ENCODE measurements at regions not wholly inside any gene's neighbourhood (a gene's known extent, or its start where the extent isn't known, plus 50 kb on each side); places are given as distances from the start of the nearest gene placed in this dataset.

GRCh38 chr5:128632264-128632663, 94.2 kb upstream of the FBN2 start:
- H3K4me1 Mint-ChIP-seq, result peaks cover 10% of the 10 kb centered on the region
- H3K27me3 Mint-ChIP-seq (ENCODE audit: low read depth), result no peaks in the 10 kb centered on the region
- no peak overlapping the region for H3K4me3 Mint-ChIP-seq
- no peaks in the 10 kb centered on the region for H3K36me3 Mint-ChIP-seq
- DNase-seq (ENCODE audit: low spot score in 2 of 2, unreplicated experiment in 2 of 2), result no peak
- no peak for TF ChIP-seq CTCF (IDR thresholded peaks at IDR 0.05; ENCODE audit: unreplicated experiment)
- peaks cover 15% of the 10 kb centered on the region for H3K9me3 Mint-ChIP-seq
- H3K27ac Mint-ChIP-seq, result no peak overlapping the region

- Mint-ChIP-seq H3K4me3 (no peak overlapping the region), H3K9me3 (peaks cover 15% of the 10 kb centered on the region), H3K36me3 (no peaks in the 10 kb centered on the region), H3K27ac (no peak overlapping the region), H3K4me1 (peaks cover 6% of the 10 kb centered on the region), H3K27me3 (ENCODE audit: low read depth) (no peaks in the 10 kb centered on the region)
- DNase-seq (ENCODE audit: low spot score in 2 of 2, unreplicated experiment in 2 of 2), result no peak
- no peak for TF ChIP-seq CTCF (IDR thresholded peaks at IDR 0.05; ENCODE audit: unreplicated experiment)
Measured at GRCh38 chr5:128633901-128634300, 95.9 kb upstream of the FBN2 start.

GRCh38 chr5:128635379-128635778, 97.3 kb upstream of the FBN2 start:
- no peak for TF ChIP-seq CTCF (IDR thresholded peaks at IDR 0.05; ENCODE audit: unreplicated experiment)
- Mint-ChIP-seq H3K4me1 (no peaks in the 10 kb centered on the region), H3K9me3 (peaks cover 21% of the 10 kb centered on the region), H3K27me3 (ENCODE audit: low read depth) (no peaks in the 10 kb centered on the region), H3K27ac (no peak overlapping the region), H3K4me3 (no peak overlapping the region), H3K36me3 (no peaks in the 10 kb centered on the region)
- no peak for DNase-seq (ENCODE audit: low spot score in 2 of 2, unreplicated experiment in 2 of 2)

- Mint-ChIP-seq H3K27ac (no peak overlapping the region), H3K36me3 (no peaks in the 10 kb centered on the region), H3K9me3 (peaks cover 21% of the 10 kb centered on the region), H3K4me1 (no peaks in the 10 kb centered on the region), H3K4me3 (no peak overlapping the region), H3K27me3 (ENCODE audit: low read depth) (no peaks in the 10 kb centered on the region)
- DNase-seq (ENCODE audit: low spot score in 2 of 2, unreplicated experiment in 2 of 2), result no peak
- TF ChIP-seq CTCF (IDR thresholded peaks at IDR 0.05; ENCODE audit: unreplicated experiment), result no peak
Measured at GRCh38 chr5:128636361-128636760, 98.3 kb upstream of the FBN2 start.

GRCh38 chr5:128637031-128637430, 99.0 kb upstream of the FBN2 start:
- TF ChIP-seq CTCF (IDR thresholded peaks at IDR 0.05; ENCODE audit: unreplicated experiment), result no peak
- Mint-ChIP-seq H3K36me3 (no peaks in the 10 kb centered on the region), H3K4me3 (no peak overlapping the region), H3K9me3 (peaks cover 18% of the 10 kb centered on the region), H3K27ac (no peak overlapping the region), H3K4me1 (no peaks in the 10 kb centered on the region), H3K27me3 (ENCODE audit: low read depth) (no peaks in the 10 kb centered on the region)
- DNase-seq (ENCODE audit: low spot score in 2 of 2, unreplicated experiment in 2 of 2), result no peak

GRCh38 chr5:128641861-128642260, 103.8 kb upstream of the FBN2 start:
- no peak overlapping the region for H3K4me3 Mint-ChIP-seq
- peaks cover 17% of the 10 kb centered on the region for H3K9me3 Mint-ChIP-seq
- H3K36me3 Mint-ChIP-seq, result no peaks in the 10 kb centered on the region
- no peak for DNase-seq (ENCODE audit: low spot score in 2 of 2, unreplicated experiment in 2 of 2)
- no peak overlapping the region for H3K27ac Mint-ChIP-seq
- no peaks in the 10 kb centered on the region for H3K27me3 Mint-ChIP-seq (ENCODE audit: low read depth)
- no peak for TF ChIP-seq CTCF (IDR thresholded peaks at IDR 0.05; ENCODE audit: unreplicated experiment)
- peaks cover 20% of the 10 kb centered on the region for H3K4me1 Mint-ChIP-seq
